T47D (cell line): ENCODE measurements at regions not wholly inside any gene's neighbourhood (a gene's known extent, or its start where the extent isn't known, plus 50 kb on each side); places are given as distances from the start of the nearest gene placed in this dataset.
A peak's percentile ranks its signal among the peaks of the same experiment; 100 is the strongest.
"Not testable (repeated sequence)": the region's sequence is repeated elsewhere in the genome, so short reads cannot be mapped to it uniquely, and the experiment has no call there.

ENCODE experiments used
- DNase-seq, 2 experiments: peaks; one replicate each; pipeline versions ENCODE4 v3.0.0 to v3.0.0-alpha.2; 2011 to 2012; ENCODE audit warnings: low read depth in 1 of 2, low spot score in 1 of 2
- JUND ChIP-seq: IDR thresholded peaks from 2 replicates; pipeline ENCODE4 v1.6.1; 2012; ENCODE audit warnings: low read depth
- in situ Hi-C: cut with HindIII; loops from 2 replicates; pipeline ENCODE4 v1.10.0; 2016; ENCODE audit warnings: low sequenced_read_pairs, low pct_unique_long_range_greater_than_20kb

- no peak for TF ChIP-seq JUND
- in situ Hi-C loops: no loop called here
- DNase-seq: no peak
Observed at GRCh38 chr1:4221107-4221506, 321.0 kb upstream of the C1orf174 start.

GRCh38 chr1:4224684-4225467 lies 324.8 kb upstream of the C1orf174 start:
- no peak for TF ChIP-seq JUND
- no peak for DNase-seq
- in situ Hi-C loops: no loop called here

GRCh38 chr1:4227986-4228385 lies 327.9 kb upstream of the C1orf174 start:
- peak in 1 of 2 experiments; percentile 10 for DNase-seq
- TF ChIP-seq JUND: no peak
- in situ Hi-C loops: no loop called here

- no peak for DNase-seq
- in situ Hi-C loops: no loop called here
- no peak for TF ChIP-seq JUND
Observed at GRCh38 chr1:4253935-4254334, 353.9 kb upstream of the C1orf174 start.

GRCh38 chr1:4256351-4256750 lies 356.3 kb upstream of the C1orf174 start:
- no peak for TF ChIP-seq JUND
- in situ Hi-C loops: no loop called here
- DNase-seq: no peak

GRCh38 chr1:4258146-4258777 lies 358.2 kb upstream of the C1orf174 start:
- in situ Hi-C loops, DNase-seq: not testable (repeated sequence)

- in situ Hi-C loops: no loop called here
- TF ChIP-seq JUND: no peak
- no peak for DNase-seq
Observed at GRCh38 chr1:4261327-4261726, 361.3 kb upstream of the C1orf174 start.

- DNase-seq: no peak
- TF ChIP-seq JUND: no peak
- in situ Hi-C loops: no loop called here
Observed at GRCh38 chr1:4262665-4263064, 362.6 kb upstream of the C1orf174 start.

GRCh38 chr1:4263699-4264098 lies 363.6 kb upstream of the C1orf174 start:
- TF ChIP-seq JUND: no peak
- no peak for DNase-seq
- in situ Hi-C loops: no loop called here

GRCh38 chr1:4265836-4266235 lies 365.8 kb upstream of the C1orf174 start:
- in situ Hi-C loops: no loop called here
- DNase-seq: no peak

GRCh38 chr1:4267381-4268261 lies 367.5 kb upstream of the C1orf174 start:
- no peak for TF ChIP-seq JUND
- in situ Hi-C loops: no loop called here
- no peak for DNase-seq

More at GRCh38 chr1:4265836-4266235, 365.8 kb upstream of the C1orf174 start:
- no peak for TF ChIP-seq JUND

GRCh38 chr1:4268262-4268888 lies 368.3 kb upstream of the C1orf174 start:
- DNase-seq: no peak
- in situ Hi-C loops: no loop called here
- TF ChIP-seq JUND: no peak
